ENCODE measurements at regions not wholly inside any gene's neighbourhood (a gene's known extent, or its start where the extent isn't known, plus 50 kb on each side); places are given as distances from the start of the nearest gene placed in this dataset.

DNA sequence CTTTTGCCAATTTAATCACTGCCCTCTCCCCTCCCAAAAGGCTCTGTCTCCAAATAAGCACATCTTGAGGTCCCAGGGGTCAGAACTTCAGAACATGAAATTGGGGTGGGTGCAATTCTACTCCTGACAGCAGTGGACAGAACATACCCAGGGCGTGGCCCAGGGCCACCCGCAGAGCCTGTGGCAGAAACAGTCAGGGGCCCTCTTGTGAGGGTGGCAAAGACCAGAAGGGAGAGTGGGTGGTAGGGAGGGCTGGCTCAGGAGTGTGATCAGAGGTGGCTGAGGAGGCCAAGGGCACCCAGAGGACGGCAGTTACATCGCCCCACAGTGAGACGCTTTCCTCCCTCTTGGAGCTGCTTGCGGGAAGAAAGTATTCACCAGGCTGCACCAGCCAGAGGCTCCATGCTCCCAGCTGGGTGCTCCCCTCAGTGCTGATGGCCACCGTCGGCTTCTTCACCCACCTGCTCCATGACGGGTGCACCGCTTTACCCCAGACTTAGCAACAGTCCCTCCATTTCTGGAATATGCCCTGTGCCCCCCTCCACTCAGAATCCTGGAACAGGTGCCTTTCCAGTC lies 1388.0 kb downstream of the BRD1 start:
- TF ChIP-seq, protein P1, sequence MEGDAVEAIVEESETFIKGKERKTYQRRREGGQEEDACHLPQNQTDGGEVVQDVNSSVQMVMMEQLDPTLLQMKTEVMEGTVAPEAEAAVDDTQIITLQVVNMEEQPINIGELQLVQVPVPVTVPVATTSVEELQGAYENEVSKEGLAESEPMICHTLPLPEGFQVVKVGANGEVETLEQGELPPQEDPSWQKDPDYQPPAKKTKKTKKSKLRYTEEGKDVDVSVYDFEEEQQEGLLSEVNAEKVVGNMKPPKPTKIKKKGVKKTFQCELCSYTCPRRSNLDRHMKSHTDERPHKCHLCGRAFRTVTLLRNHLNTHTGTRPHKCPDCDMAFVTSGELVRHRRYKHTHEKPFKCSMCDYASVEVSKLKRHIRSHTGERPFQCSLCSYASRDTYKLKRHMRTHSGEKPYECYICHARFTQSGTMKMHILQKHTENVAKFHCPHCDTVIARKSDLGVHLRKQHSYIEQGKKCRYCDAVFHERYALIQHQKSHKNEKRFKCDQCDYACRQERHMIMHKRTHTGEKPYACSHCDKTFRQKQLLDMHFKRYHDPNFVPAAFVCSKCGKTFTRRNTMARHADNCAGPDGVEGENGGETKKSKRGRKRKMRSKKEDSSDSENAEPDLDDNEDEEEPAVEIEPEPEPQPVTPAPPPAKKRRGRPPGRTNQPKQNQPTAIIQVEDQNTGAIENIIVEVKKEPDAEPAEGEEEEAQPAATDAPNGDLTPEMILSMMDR (IDR thresholded peaks at IDR 0.05; ENCODE audit: low read depth, low read length, poor library complexity, severe bottlenecking), result no peak
- TF ChIP-seq EZH2phosphoT487 (IDR thresholded peaks at IDR 0.05; ENCODE audit: borderline replicate concordance, low read length), result no peak
